Neural progenitor cell (in vitro differentiated cells): ENCODE measurements at regions not wholly inside any gene's neighbourhood (a gene's known extent, or its start where the extent isn't known, plus 50 kb on each side); places are given as distances from the start of the nearest gene placed in this dataset.

ENCODE experiments used
- DNase-seq: peaks from one replicate; pipeline ENCODE4 v3.0.0-alpha.2; 2016; ENCODE audit warnings: low spot score
- H2AFZ ChIP-seq: fragments of 200-600 bp; sonication (generic); replicated peaks from 2 replicates; pipeline ENCODE4 v1.6.1; 2016; ENCODE audit warnings: antibody characterized with exemption
- H3F3A ChIP-seq: fragments of 200-600 bp; sonication (generic); 2 replicates; pipeline ENCODE4 v1.6.1; 2016; ENCODE audit warnings: antibody characterized with exemption, low read depth
- H3K27ac ChIP-seq: fragments of 200-600 bp; sonication (generic); 2 replicates; pipeline ENCODE4 v1.5.1; 2016; ENCODE audit warnings: mild to moderate bottlenecking
- H3K27me3 ChIP-seq: fragments of 200-600 bp; sonication (generic); 2 replicates; pipeline ENCODE4 v1.6.1; 2016; ENCODE audit warnings: mild to moderate bottlenecking, moderate library complexity
- H3K36me3 ChIP-seq: fragments of 200-600 bp; sonication (generic); 2 replicates; pipeline ENCODE4 v1.5.1; 2016
- H3K4me1 ChIP-seq: fragments of 200-600 bp; sonication (generic); 2 replicates; pipeline ENCODE4 v1.6.1; 2016; ENCODE audit warnings: mixed run types
- H3K4me2 ChIP-seq: fragments of 200-600 bp; sonication (generic); 2 replicates; pipeline ENCODE4 v1.6.1; 2016
- H3K4me3 ChIP-seq: fragments of 200-600 bp; sonication (generic); 2 replicates; pipeline ENCODE4 v1.5.1; 2016
- H3K79me2 ChIP-seq: fragments of 200-600 bp; sonication (generic); 2 replicates; pipeline ENCODE4 v1.6.1; 2016; ENCODE audit warnings: low read depth
- H3K9ac ChIP-seq: fragments of 200-600 bp; sonication (generic); 2 replicates; pipeline ENCODE4 v1.6.1; 2016
- H3K9me3 ChIP-seq: fragments of 200-600 bp; sonication (generic); 2 replicates; pipeline ENCODE4 v1.5.1; 2016; ENCODE audit warnings: low read depth
- H4K20me1 ChIP-seq: fragments of 200-600 bp; sonication (generic); 2 replicates; pipeline ENCODE4 v1.6.1; 2016; ENCODE audit warnings: low read depth
- H3K27ac Mint-ChIP-seq: 3 replicates; pipeline ENCODE4 v1.8.0; 2021; ENCODE audit warnings: mixed read lengths
- H3K27me3 Mint-ChIP-seq: 2 replicates; pipeline ENCODE4 v1.8.0; 2022; ENCODE audit warnings: low read depth, mild to moderate bottlenecking, inconsistent platforms, moderate library complexity, mixed read lengths; ENCODE audit not compliant: insufficient read depth
- H3K36me3 Mint-ChIP-seq: 3 replicates; pipeline ENCODE4 v1.8.0; 2021; ENCODE audit warnings: mixed read lengths
- H3K4me1 Mint-ChIP-seq: 3 replicates; pipeline ENCODE4 v1.8.0; 2021; ENCODE audit warnings: mixed read lengths
- H3K4me3 Mint-ChIP-seq: 3 replicates; pipeline ENCODE4 v1.8.0; 2021; ENCODE audit warnings: mild to moderate bottlenecking, moderate library complexity, mixed read lengths
- H3K9me3 Mint-ChIP-seq: 3 replicates; pipeline ENCODE4 v1.8.0; 2020; ENCODE audit warnings: mixed read lengths
- EZH2 ChIP-seq: fragments of 200-600 bp; sonication (generic); IDR thresholded peaks from 2 replicates; pipeline ENCODE4 v1.6.1; 2017; ENCODE audit warnings: antibody characterized with exemption, mild to moderate bottlenecking, moderate library complexity
- EZH2phosphoT487 ChIP-seq: fragments of 200-600 bp; sonication (generic); IDR thresholded peaks from 2 replicates; pipeline ENCODE4 v1.6.1; 2017; ENCODE audit warnings: antibody characterized with exemption
- TF ChIP-seq, protein P1 (sequence below): fragments of 200-600 bp; sonication (generic); IDR thresholded peaks from 2 replicates; pipeline ENCODE4 v1.5.1; 2017; ENCODE audit warnings: antibody characterized with exemption, mild to moderate bottlenecking

DNA sequence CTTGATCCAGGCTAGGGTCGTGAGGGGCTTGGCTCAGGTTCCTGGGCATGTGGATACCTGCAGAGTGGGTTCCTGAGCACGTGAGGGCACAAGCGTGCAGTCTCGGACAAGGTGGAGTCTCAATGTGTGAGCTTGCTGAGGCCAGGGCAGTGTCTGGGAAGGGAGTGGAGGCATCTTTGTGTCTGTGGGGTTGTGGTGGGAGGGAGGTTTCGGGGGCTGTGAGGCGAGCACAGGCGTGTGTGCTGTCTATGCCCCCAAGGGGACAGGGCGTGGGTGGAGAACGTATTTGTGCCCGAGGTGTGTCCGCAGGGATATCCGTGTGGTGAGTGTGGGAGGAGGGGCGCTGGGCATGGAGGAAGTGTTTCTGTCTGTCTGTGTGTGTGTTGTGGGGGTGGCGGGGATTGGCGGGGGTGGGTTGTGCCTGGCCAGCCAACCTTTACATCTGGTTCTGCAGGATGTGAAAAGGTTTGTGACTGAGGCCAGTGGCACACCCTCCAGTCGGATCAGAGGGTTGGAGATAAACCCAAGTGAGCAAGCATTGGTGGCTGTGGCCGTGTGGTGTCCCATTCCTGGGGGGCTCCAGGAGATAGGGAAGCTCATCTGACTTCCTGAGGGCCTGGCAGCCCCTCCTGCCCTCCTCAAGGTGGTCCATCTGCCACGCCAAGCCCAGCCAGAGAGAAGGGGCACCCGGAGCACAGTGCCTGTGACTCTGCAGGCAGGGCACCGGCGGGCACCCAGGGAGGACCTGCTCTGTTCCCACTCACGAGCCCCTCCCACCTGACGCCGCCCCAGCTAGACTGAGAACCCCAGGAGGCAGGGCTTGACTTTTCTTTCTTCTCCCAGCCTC, 57.1 kb downstream of the ZFP36L2 start:
- Histone ChIP-seq H3K36me3 (no peaks in the 10 kb centered on the region), H3K4me2 (no peak overlapping the region)

DNA sequence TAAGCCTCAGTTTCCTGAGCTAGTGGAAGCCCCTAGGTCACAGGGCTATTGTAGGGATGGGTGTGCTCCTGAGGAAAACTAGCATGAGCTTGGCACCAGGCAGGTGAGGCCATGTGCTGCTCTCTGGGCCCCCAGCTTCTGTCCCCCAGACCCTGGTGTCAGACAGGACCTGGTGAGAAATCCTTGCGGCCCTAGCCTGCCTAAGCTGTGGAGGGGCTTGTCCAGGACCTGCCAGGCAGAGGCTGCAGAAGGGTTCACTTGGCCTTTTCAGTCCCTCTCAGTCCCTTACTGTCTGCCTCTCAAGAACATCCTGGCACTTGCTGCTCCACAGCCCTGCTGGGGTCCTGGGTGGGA, 58.4 kb downstream of the ZFP36L2 start:
- Histone ChIP-seq H3F3A (no peaks in the 10 kb centered on the region), H3K9ac (no peak overlapping the region), H3K27me3 (no peaks in the 10 kb centered on the region), H3K4me2 (no peak overlapping the region), H3K4me3 (no peak overlapping the region), H3K9me3 (no peaks in the 10 kb centered on the region), H3K79me2 (no peaks in the 10 kb centered on the region), H4K20me1 (no peaks in the 10 kb centered on the region), H3K4me1 (peaks cover 3% of the 10 kb centered on the region), H3K36me3 (no peaks in the 10 kb centered on the region), H3K27ac (no peak overlapping the region), H2AFZ (no peak overlapping the region)
- peaks cover 2% of the 10 kb centered on the region for H3K9me3 Mint-ChIP-seq
- H3K27ac Mint-ChIP-seq, result peak overlapping the region; percentile 84
- H3K4me1 Mint-ChIP-seq, result peaks cover 43% of the 10 kb centered on the region
- H3K27me3 Mint-ChIP-seq, result peaks cover 5% of the 10 kb centered on the region
- no peak for DNase-seq
- H3K36me3 Mint-ChIP-seq, result no peaks in the 10 kb centered on the region
- H3K4me3 Mint-ChIP-seq, result no peak overlapping the region
- TF ChIP-seq, protein P1, sequence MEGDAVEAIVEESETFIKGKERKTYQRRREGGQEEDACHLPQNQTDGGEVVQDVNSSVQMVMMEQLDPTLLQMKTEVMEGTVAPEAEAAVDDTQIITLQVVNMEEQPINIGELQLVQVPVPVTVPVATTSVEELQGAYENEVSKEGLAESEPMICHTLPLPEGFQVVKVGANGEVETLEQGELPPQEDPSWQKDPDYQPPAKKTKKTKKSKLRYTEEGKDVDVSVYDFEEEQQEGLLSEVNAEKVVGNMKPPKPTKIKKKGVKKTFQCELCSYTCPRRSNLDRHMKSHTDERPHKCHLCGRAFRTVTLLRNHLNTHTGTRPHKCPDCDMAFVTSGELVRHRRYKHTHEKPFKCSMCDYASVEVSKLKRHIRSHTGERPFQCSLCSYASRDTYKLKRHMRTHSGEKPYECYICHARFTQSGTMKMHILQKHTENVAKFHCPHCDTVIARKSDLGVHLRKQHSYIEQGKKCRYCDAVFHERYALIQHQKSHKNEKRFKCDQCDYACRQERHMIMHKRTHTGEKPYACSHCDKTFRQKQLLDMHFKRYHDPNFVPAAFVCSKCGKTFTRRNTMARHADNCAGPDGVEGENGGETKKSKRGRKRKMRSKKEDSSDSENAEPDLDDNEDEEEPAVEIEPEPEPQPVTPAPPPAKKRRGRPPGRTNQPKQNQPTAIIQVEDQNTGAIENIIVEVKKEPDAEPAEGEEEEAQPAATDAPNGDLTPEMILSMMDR, result no peak
- TF ChIP-seq EZH2phosphoT487 (no peak), EZH2 (no peak)

More for the DNA sequence above, 57.1 kb downstream of the ZFP36L2 start:
- Mint-ChIP-seq H3K4me1 (peaks cover 47% of the 10 kb centered on the region), H3K9me3 (peaks cover 2% of the 10 kb centered on the region), H3K27ac (peak overlapping the region; percentile 97), H3K4me3 (no peak overlapping the region), H3K36me3 (no peaks in the 10 kb centered on the region), H3K27me3 (peaks cover 4% of the 10 kb centered on the region)
- no peaks in the 10 kb centered on the region for H3K27me3 ChIP-seq
- no peaks in the 10 kb centered on the region for H3K9me3 ChIP-seq
- H3K27ac ChIP-seq, result no peak overlapping the region
- H4K20me1 ChIP-seq, result no peaks in the 10 kb centered on the region
- TF ChIP-seq EZH2 (no peak), EZH2phosphoT487 (no peak)
- TF ChIP-seq, protein P1, result no peak
- H3F3A ChIP-seq, result no peaks in the 10 kb centered on the region
- DNase-seq, result no peak
- H3K4me3 ChIP-seq, result no peak overlapping the region
- no peaks in the 10 kb centered on the region for H3K79me2 ChIP-seq
- H3K9ac ChIP-seq, result no peak overlapping the region
- no peaks in the 10 kb centered on the region for H3K4me1 ChIP-seq
- no peak overlapping the region for H2AFZ ChIP-seq

DNA sequence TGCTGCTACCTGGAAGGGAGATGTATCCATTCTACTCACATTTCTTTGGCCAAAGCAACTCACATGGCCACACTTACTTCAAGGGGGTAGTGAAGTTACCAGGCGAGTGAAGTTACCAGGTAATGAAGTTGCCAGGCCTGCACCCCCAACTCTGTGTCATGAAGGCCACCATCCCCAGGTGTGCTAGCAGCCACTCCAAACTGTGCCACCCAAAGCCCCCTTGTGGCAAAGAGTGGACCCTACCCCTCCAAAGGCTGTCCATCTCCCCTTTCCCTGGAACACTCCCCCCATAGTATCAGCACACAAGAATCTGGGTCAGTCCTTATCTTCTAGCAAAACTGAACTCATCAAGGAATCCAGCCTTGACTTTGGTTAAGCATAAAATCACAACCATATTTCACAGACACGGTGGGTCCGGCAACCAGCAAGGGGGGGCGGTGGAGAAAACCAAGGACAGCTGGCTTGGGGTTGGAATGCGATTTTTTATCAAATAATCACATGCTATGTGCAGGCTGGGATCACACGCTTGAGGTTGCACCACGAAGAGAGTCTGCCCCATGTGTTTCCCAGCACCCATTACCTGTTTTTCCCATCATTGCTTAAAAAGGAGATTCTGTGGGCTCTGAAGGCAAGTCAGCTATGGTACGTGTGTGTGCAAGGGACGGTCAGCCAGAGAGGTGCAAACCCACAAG, 60.9 kb downstream of the ZFP36L2 start:
- H3K9me3 Mint-ChIP-seq, result peaks cover 2% of the 10 kb centered on the region
- Histone ChIP-seq H3K79me2 (no peaks in the 10 kb centered on the region), H3K4me1 (peaks cover 5% of the 10 kb centered on the region), H3K9me3 (no peaks in the 10 kb centered on the region), H3K4me3 (no peak overlapping the region), H3K27me3 (no peaks in the 10 kb centered on the region), H3K4me2 (no peak overlapping the region), H3F3A (no peaks in the 10 kb centered on the region), H3K27ac (no peak overlapping the region), H3K9ac (no peak overlapping the region), H4K20me1 (no peaks in the 10 kb centered on the region), H3K36me3 (no peaks in the 10 kb centered on the region), H2AFZ (no peak overlapping the region)
- DNase-seq, result no peak
- no peak overlapping the region for H3K27ac Mint-ChIP-seq
- no peaks in the 10 kb centered on the region for H3K36me3 Mint-ChIP-seq
- peak overlapping the region; percentile 31 for H3K4me3 Mint-ChIP-seq
- peaks cover 42% of the 10 kb centered on the region for H3K4me1 Mint-ChIP-seq
- peaks cover 10% of the 10 kb centered on the region for H3K27me3 Mint-ChIP-seq
- TF ChIP-seq EZH2phosphoT487, result no peak
- TF ChIP-seq, protein P1, result peak; percentile 49
